ENCODE measurements at regions not wholly inside any gene's neighbourhood (a gene's known extent, or its start where the extent isn't known, plus 50 kb on each side); places are given as distances from the start of the nearest gene placed in this dataset.

- DNase-seq (ENCODE audit: low read depth), result no peak
- H3K4me3 ChIP-seq (ENCODE audit: low read depth, low read length), result no peak overlapping the region
- TF ChIP-seq CTCF (IDR thresholded peaks at IDR 0.05; ENCODE audit: low read depth, low read length, missing control alignments), result no peak
- in situ Hi-C loops (cut with HindIII; ENCODE audit: low sequenced_read_pairs), result no loop called here
These were observed 191.1 kb upstream of the BMPER start for GRCh38 chr7:33714208-33714607.

- DNase-seq (ENCODE audit: low read depth), result peak; percentile 66
- TF ChIP-seq CTCF (IDR thresholded peaks at IDR 0.05; ENCODE audit: low read depth, low read length, missing control alignments), result peak; percentile 67
- in situ Hi-C loops (cut with HindIII; ENCODE audit: low sequenced_read_pairs), result no loop called here
- H3K4me3 ChIP-seq (ENCODE audit: low read depth, low read length), result no peak overlapping the region
These were observed 188.5 kb upstream of the BMPER start for GRCh38 chr7:33716581-33717477.

GRCh38 chr7:33719059-33719581 lies 186.2 kb upstream of the BMPER start:
- TF ChIP-seq CTCF (IDR thresholded peaks at IDR 0.05; ENCODE audit: low read depth, low read length, missing control alignments), result no peak
- no peak for DNase-seq (ENCODE audit: low read depth)
- in situ Hi-C loops (cut with HindIII; ENCODE audit: low sequenced_read_pairs), result no loop called here
- H3K4me3 ChIP-seq (ENCODE audit: low read depth, low read length), result no peak overlapping the region

GRCh38 chr7:33720139-33720538 lies 185.2 kb upstream of the BMPER start:
- in situ Hi-C loops (cut with HindIII; ENCODE audit: low sequenced_read_pairs), result no loop called here
- no peak for DNase-seq (ENCODE audit: low read depth)
- TF ChIP-seq CTCF (IDR thresholded peaks at IDR 0.05; ENCODE audit: low read depth, low read length, missing control alignments), result no peak
- no peak overlapping the region for H3K4me3 ChIP-seq (ENCODE audit: low read depth, low read length)

GRCh38 chr7:33720870-33721269 lies 184.5 kb upstream of the BMPER start:
- no peak overlapping the region for H3K4me3 ChIP-seq (ENCODE audit: low read depth, low read length)
- no peak for DNase-seq (ENCODE audit: low read depth)
- in situ Hi-C loops (cut with HindIII; ENCODE audit: low sequenced_read_pairs), result no loop called here
- no peak for TF ChIP-seq CTCF (IDR thresholded peaks at IDR 0.05; ENCODE audit: low read depth, low read length, missing control alignments)

DNA sequence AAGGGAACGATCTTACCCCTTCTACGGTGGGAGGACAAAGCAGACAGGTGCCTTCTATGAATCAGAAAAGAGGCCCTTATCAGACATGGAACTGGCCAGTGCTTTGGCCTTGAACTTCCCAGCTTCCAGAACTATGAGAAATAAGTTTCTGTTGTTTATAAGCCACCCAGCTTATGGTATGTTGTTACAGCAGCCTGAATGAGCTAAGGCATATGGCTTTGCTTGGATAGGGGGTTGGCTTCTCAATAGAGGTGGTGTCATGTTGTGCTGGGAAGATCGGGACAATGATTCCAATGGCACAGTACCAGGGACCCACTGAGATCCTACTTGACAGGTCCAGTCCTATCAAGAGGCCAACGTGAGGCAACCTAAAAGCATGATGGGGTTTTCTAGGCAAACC lies 183.4 kb upstream of the BMPER start:
- TF ChIP-seq CTCF (IDR thresholded peaks at IDR 0.05; ENCODE audit: low read depth, low read length, missing control alignments), result no peak
- no peak overlapping the region for H3K4me3 ChIP-seq (ENCODE audit: low read depth, low read length)
- in situ Hi-C loops (cut with HindIII; ENCODE audit: low sequenced_read_pairs), result no loop called here
- DNase-seq (ENCODE audit: low read depth), result no peak
